Esophagus muscularis mucosa (tissue), 4 donors: ENCODE measurements at regions not wholly inside any gene's neighbourhood (a gene's known extent, or its start where the extent isn't known, plus 50 kb on each side); places are given as distances from the start of the nearest gene placed in this dataset.
A peak's percentile ranks its signal among the peaks of the same experiment; 100 is the strongest.
"Not testable (repeated sequence)": the region's sequence is repeated elsewhere in the genome, so short reads cannot be mapped to it uniquely, and the experiment has no call there.

Experiments used
- DNase-seq: peaks from one replicate; pipeline ENCODE4 v3.0.0-alpha.2; 2017; ENCODE audit errors: extremely low spot score
- H3K27ac ChIP-seq, 4 donors: fragments of 200-600 bp; sonication (generic); replicated peaks in 1 of 4; 1 replicate in 3 of 4; 2 replicates in 1 of 4; pipeline ENCODE4 v1.5.1; 2016 to 2019; ENCODE audit warnings: mild to moderate bottlenecking in 1 of 4
- H3K27me3 ChIP-seq, 4 donors: fragments of 200-600 bp; sonication (generic); one replicate each; pipeline versions ENCODE4 v1.5.1 to v1.6.0; 2016 to 2019
- H3K36me3 ChIP-seq, 4 donors: fragments of 200-600 bp; sonication (generic); one replicate each; pipeline ENCODE4 v1.5.1; 2016 to 2019
- H3K4me1 ChIP-seq, 4 donors: fragments of 200-600 bp; sonication (generic); one replicate each; pipeline ENCODE4 v1.5.1; 2016 to 2019
- H3K4me3 ChIP-seq, 4 donors: fragments of 200-600 bp; sonication (generic); 1 replicate in 2 of 4; 2 replicates in 2 of 4; pipeline ENCODE4 v1.5.1; 2016 to 2019; ENCODE audit warnings: mild to moderate bottlenecking in 4 of 4, moderate library complexity in 1 of 4
- H3K9me3 ChIP-seq, 4 donors: fragments of 200-600 bp; sonication (generic); 1 replicate in 3 of 4; 2 replicates in 1 of 4; pipeline ENCODE4 v1.5.1; 2016 to 2019
- CTCF ChIP-seq, 3 experiments: fragments of 200-600 bp in 2 of 3; fragments of 450-650 bp in 1 of 3; sonication (generic) in 2 of 3; IDR thresholded peaks; one replicate each; pipeline ENCODE4 v1.5.1; 2017 to 2019; ENCODE audit warnings: antibody characterized with exemption in 3 of 3, mild to moderate bottlenecking in 2 of 3, moderate library complexity in 1 of 3
- EP300 ChIP-seq: sonication (generic); formaldehyde crosslinking; IDR thresholded peaks from one replicate; pipeline ENCODE4 v1.6.1; 2017; ENCODE audit warnings: antibody characterized with exemption
- POLR2A ChIP-seq: fragments of 450-650 bp; IDR thresholded peaks from one replicate; pipeline ENCODE4 v1.6.1; 2017; ENCODE audit warnings: antibody characterized with exemption, moderate library complexity, mild to moderate bottlenecking, low read depth
- POLR2AphosphoS5 ChIP-seq, 2 donors: sonication (generic); formaldehyde crosslinking; IDR thresholded peaks; one replicate each; pipeline ENCODE4 v1.6.1; 2017; ENCODE audit warnings: antibody characterized with exemption in 2 of 2
- WGBS: methylation state at CpG from one replicate; pipeline ENCODE4 v1.1.5; 2018; 5-methylcytosine and 5-hydroxymethylcytosine counted together
- intact Hi-C: fragments of 100-400 bp; cut with DNase I; formaldehyde crosslinking; loops from one replicate; pipeline ENCODE4 v1.15.1; 2023

- no peaks in the 10 kb centered on the region for H3K9me3 ChIP-seq
- H3K4me1 ChIP-seq: peaks cover 7 to 75% (median 46%) of the 10 kb centered on the region in 4 donors
- H3K27me3 ChIP-seq: no peaks in the 10 kb centered on the region
- peak overlapping the region; percentile 46 to 60 (median 58) for H3K4me3 ChIP-seq
- peak; percentile 42 to 58 for TF ChIP-seq POLR2AphosphoS5 (IDR thresholded peaks at IDR 0.05)
- TF ChIP-seq CTCF (IDR thresholded peaks at IDR 0.05): no peak
- DNase-seq: no peak
- 20% methylated on average over 2 of the region's 2 CpGs for WGBS
- peak overlapping the region; percentile 89 to 92 (median 90) for H3K27ac ChIP-seq
- H3K36me3 ChIP-seq: no peaks in the 10 kb centered on the region
- intact Hi-C loops: loop anchor here (5.0 kb wide), 2 partner anchors 255 to 460 kb away; no protein-coding TSS in a partner anchor
Observed at GRCh38 chr10:4242561-4243035, 457.6 kb upstream of the KLF6 start.

GRCh38 chr10:4241724-4242345 is 456.8 kb upstream of the KLF6 start:
- peak overlapping the region; percentile 89 to 92 (median 90) for H3K27ac ChIP-seq
- intact Hi-C loops: loop anchor here (5.0 kb wide), 2 partner anchors 255 to 460 kb away; no protein-coding TSS in a partner anchor
- TF ChIP-seq POLR2A: no peak
- peak; percentile 77 for TF ChIP-seq EP300
- peak; percentile 84 to 97 for TF ChIP-seq POLR2AphosphoS5 (IDR thresholded peaks at IDR 0.05)
- H3K36me3 ChIP-seq: no peaks in the 10 kb centered on the region
- 14% methylated on average over 7 of the region's 7 CpGs for WGBS
- H3K4me3 ChIP-seq: peak overlapping the region; percentile 46 to 60 (median 58)
- peaks cover 7 to 70% (median 41%) of the 10 kb centered on the region in 4 donors for H3K4me1 ChIP-seq
- H3K27me3 ChIP-seq: no peaks in the 10 kb centered on the region
- peaks cover 0 to 4% (median 1%) of the 10 kb centered on the region in 4 donors for H3K9me3 ChIP-seq
- DNase-seq: no peak

- peak overlapping the region; percentile 89 to 92 (median 90) for H3K27ac ChIP-seq
- peaks cover 0 to 7% (median 2%) of the 10 kb centered on the region in 4 donors for H3K9me3 ChIP-seq
- no peak for DNase-seq
- peak overlapping the region; percentile 46 to 60 (median 58) for H3K4me3 ChIP-seq
- H3K36me3 ChIP-seq: no peaks in the 10 kb centered on the region
- intact Hi-C loops: loop anchor here (5.0 kb wide), 2 partner anchors 257 to 458 kb away; no protein-coding TSS in a partner anchor
- 63% methylated on average over 7 of the region's 7 CpGs for WGBS
- peak in 1 of 3 experiments; percentile 4 for TF ChIP-seq CTCF (IDR thresholded peaks at IDR 0.05)
- no peak for TF ChIP-seq POLR2AphosphoS5 (IDR thresholded peaks at IDR 0.05)
- H3K4me1 ChIP-seq: peaks cover 7 to 63% (median 35%) of the 10 kb centered on the region in 4 donors
- H3K27me3 ChIP-seq: no peaks in the 10 kb centered on the region
Observed at GRCh38 chr10:4240608-4241197, 455.7 kb upstream of the KLF6 start.

GRCh38 chr10:4239186-4239585 is 454.2 kb upstream of the KLF6 start:
- no peak overlapping the region for H3K4me3 ChIP-seq
- peak overlapping the region in 3 of 4 donors; percentile 90 to 92 (median 90) for H3K27ac ChIP-seq
- TF ChIP-seq POLR2A (no peak), CTCF (IDR thresholded peaks at IDR 0.05) (no peak), EP300 (no peak), POLR2AphosphoS5 (IDR thresholded peaks at IDR 0.05) (no peak)
- no peaks in the 10 kb centered on the region for H3K36me3 ChIP-seq
- intact Hi-C loops: loop anchor here (10.0 kb wide), 1 partner anchor 526 kb away; no protein-coding TSS in a partner anchor
- peaks cover 0 to 7% (median 2%) of the 10 kb centered on the region in 4 donors for H3K9me3 ChIP-seq
- H3K4me1 ChIP-seq: peaks cover 0 to 53% (median 30%) of the 10 kb centered on the region in 4 donors
- H3K27me3 ChIP-seq: no peaks in the 10 kb centered on the region
- 95% methylated on average over 3 of the region's 3 CpGs for WGBS
- DNase-seq: no peak

- H3K27ac ChIP-seq, H3K27me3 ChIP-seq, H3K4me3 ChIP-seq, DNase-seq, H3K36me3 ChIP-seq, H3K9me3 ChIP-seq: not testable (repeated sequence)
- intact Hi-C loops: loop anchor here (10.0 kb wide), 1 partner anchor 528 kb away; no protein-coding TSS in a partner anchor
- peaks cover 0 to 35% (median 19%) of the 10 kb centered on the region in 4 donors for H3K4me1 ChIP-seq
- 98% methylated on average over 2 of the region's 2 CpGs for WGBS
Observed at GRCh38 chr10:4236905-4237304, 451.9 kb upstream of the KLF6 start.
